GM18909 (cell line): ENCODE measurements at regions not wholly inside any gene's neighbourhood (a gene's known extent, or its start where the extent isn't known, plus 50 kb on each side); places are given as distances from the start of the nearest gene placed in this dataset.
"Not testable (repeated sequence)": the region's sequence is repeated elsewhere in the genome, so short reads cannot be mapped to it uniquely, and the experiment has no call there.

ENCODE experiments used
- ATAC-seq: cut with Tn5 transposase; IDR thresholded peaks from one replicate; pipeline ENCODE4 v1.9.1; 2021; ENCODE audit warnings: mild to moderate bottlenecking; ENCODE audit not compliant: unreplicated experiment, poor library complexity

- ATAC-seq: no peak
Observed at GRCh38 chr7:20466543-20467021, 135.9 kb downstream of the ITGB8 start.

DNA sequence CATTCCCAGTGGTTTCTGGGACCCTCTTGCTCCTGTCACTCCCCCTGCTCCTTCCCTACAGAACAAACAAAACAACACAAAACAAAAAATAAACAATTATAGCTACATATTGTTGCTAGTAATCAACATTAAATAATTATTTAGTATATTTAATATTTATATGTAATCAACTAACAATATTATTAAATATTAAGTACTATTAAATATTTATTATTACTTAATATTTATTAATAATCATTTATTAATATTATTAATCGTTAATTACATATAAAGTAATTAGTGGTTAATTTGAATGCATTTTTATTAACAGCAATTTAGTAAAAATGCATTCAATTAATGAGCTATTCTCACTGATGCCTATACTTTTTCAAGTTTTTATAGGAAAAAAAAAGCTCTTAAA, 139.4 kb downstream of the ITGB8 start:
- ATAC-seq: no peak

GRCh38 chr7:20470726-20471125, 140.0 kb downstream of the ITGB8 start:
- ATAC-seq: no peak

DNA sequence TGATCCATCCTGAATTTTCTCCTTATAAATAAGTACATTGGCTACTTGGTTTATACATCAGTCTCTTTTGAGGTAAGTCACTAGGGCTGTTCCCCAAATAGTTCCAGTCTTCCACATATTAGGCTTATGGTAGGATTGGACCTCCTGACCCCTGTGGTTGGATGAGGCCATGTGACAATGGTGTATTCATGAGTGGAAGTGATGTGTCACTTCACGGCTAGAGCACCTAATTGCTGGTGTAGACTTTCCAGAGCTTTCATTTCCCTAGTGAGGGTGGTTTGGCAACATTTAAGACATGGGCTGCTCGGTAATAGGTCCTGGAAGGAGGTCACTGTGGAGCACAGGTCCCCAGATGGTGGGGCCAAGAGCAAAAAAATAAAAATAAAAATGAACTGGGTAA, 141.2 kb upstream of the ABCB5 start:
- ATAC-seq: no peak

DNA sequence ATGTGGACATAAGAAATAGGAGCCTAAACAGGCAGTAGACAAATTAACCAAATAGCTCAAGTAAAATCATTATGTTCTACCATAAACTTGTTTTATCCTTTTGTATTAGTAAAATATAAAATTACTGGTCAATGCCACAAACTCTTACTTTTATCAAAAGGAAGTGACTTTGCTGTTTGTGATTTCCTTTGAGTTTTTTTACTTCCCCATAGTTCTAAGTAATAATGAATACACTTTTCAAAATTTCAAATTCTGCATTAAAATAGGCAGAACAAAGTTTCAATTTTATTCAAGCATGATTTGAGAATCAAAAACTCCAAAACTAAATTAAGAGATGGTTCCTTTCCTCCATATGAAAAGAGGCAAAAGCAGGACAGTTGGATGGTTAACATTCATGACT, 139.7 kb upstream of the ABCB5 start:
- ATAC-seq: no peak

GRCh38 chr7:20477067-20477466, 138.4 kb upstream of the ABCB5 start:
- no peak for ATAC-seq

GRCh38 chr7:20479706-20480105, 135.8 kb upstream of the ABCB5 start:
- no peak for ATAC-seq

DNA sequence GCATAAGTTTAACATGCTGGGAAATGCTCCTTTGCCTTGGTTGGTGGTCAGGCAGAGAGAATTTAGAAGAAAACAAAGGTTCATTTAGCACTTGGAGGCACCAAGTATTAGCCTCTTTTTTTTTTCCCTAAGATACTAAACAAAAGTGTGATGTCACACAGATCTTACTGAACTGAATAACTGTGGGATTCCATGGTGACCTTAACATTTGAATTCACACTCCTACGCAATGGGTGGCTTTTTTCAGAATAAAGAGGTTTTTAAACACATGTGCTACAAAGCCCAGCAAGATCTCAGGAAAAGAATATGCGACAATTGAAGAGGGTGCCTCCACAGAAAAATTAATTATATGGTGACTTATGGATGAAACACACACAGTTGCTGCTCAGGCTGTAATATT, 133.4 kb upstream of the ABCB5 start:
- ATAC-seq: no peak

DNA sequence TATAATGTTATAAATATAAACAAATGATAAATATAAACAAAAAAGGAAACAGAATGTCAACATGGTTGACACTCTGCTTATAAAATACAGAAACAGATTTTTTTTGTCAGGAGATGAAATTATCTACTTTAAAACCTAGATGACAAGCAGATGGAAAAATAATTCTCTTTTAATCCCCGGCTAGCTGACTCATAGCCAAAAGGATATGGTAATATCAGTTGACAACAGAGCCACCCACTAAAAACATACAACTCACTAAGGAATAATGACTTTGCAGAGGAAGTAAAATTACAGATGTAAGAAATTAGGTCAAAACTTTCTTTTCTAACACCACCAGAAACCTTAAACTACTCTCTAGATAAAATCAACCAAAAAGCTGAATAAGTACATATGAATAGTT, 131.1 kb upstream of the ABCB5 start:
- no peak for ATAC-seq

- ATAC-seq: no peak
Observed at GRCh38 chr7:20488850-20489249, 126.6 kb upstream of the ABCB5 start.

GRCh38 chr7:20491284-20491683, 124.2 kb upstream of the ABCB5 start:
- no peak for ATAC-seq

DNA sequence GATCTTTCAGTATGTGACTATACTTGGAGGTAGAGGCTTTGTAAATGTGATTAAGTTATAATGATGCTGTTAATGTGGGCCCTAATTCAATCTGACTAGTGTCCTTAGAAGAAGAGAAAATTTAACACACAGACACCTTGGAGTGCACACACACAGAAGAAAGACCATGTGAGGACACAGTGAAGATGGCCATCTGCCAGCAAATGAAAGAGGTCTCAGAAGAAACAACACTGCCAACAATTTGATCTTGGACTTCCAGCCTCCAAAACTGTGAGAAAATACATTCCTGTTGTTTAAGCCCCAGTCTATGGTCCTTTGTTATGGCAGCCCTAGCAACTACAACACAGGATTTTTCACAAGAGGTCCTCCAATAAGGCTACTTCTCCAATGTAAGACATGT, 120.9 kb upstream of the ABCB5 start:
- ATAC-seq: no peak

DNA sequence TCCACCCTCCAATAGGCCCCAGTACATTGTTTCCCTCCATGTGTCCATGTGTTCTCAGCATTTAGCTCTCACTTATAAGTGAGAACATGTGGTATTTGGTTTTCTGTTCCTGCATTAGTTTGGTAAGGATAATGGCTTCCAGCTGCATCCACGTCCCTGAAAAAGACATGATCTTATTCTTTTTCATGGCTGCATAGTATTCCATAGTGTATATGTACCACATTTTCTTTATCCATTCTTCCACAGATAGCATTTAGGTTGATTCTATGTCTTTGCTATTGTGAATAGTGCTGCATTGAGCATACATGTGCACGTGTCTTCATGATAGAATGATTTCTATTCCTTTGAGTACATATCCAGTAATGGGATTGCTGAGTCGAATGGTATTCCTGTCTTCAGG, 114.0 kb upstream of the ABCB5 start:
- not testable (repeated sequence) for ATAC-seq

DNA sequence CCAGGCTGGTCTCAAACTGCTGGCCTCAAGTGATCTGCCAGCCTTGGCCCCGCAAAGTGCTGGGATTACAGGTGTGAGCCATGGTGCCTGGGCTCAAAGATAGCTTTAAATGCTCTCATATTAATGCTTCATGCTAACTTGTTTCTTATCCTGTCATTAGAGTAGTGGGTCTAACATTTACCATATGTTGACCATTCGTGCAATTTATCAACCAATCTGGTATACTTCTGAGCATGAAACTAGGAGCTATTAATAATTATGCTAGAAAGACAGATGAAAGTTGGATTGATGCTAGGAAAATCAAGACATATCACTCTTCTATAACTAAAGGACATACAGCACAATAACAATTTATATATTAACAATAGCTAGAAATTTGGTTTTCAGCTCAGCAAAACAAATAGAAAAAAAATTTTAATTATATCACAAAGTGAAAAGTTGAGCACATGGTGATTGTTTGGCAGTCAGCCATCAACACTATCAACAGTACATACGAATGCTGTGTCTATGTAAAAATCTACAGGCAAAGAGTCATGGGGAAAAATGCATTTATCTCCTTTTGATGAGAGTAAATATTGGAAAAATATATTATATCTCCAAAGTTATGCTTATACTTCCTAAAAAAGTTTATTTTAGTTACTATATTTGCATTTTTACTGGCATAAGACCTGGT, 112.1 kb upstream of the ABCB5 start:
- ATAC-seq: no peak

DNA sequence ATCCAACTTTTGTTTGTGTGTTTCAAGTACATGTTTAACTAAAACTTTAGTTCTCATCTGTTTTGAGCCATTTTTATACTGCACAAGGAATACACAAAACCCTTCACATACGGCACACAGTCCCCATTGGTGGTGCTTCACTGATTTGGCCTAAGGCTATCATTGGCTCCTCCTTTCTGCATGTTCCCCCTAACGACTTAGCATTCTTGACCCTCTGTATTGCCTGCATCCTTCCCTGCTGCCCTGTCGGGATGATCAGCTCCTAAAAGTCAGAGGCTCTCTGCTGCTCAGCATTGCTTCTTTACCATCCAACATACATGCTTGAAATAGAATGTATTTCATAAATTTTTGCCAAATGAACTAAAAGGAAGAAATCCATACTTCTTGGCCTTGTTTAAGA, 111.4 kb upstream of the ABCB5 start:
- no peak for ATAC-seq

GRCh38 chr7:20506175-20506574, 109.3 kb upstream of the ABCB5 start:
- ATAC-seq: no peak

DNA sequence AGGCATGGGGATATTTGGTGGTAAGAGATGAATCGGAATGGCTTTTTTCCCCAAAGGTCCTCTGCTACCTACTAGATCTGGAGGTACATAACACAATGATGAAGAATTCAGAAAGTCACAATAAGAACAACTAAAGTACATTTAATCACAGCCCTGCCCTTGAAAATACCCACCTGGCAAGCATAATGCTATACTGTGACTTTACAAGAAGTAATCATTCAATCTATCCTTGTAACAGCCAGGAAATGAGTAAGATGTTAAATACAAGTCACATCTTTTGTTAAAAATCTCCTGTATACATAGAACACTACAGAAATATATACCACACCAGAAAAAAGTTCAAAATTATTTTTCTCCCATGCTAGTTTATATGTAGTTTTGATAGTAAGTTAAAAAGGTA, 108.3 kb upstream of the ABCB5 start:
- no peak for ATAC-seq

- no peak for ATAC-seq
Observed at GRCh38 chr7:20508109-20508508, 107.4 kb upstream of the ABCB5 start.

- no peak for ATAC-seq
Observed at GRCh38 chr7:20509892-20510572, 105.4 kb upstream of the ABCB5 start.

GRCh38 chr7:20510573-20510900, 104.9 kb upstream of the ABCB5 start:
- no peak for ATAC-seq

DNA sequence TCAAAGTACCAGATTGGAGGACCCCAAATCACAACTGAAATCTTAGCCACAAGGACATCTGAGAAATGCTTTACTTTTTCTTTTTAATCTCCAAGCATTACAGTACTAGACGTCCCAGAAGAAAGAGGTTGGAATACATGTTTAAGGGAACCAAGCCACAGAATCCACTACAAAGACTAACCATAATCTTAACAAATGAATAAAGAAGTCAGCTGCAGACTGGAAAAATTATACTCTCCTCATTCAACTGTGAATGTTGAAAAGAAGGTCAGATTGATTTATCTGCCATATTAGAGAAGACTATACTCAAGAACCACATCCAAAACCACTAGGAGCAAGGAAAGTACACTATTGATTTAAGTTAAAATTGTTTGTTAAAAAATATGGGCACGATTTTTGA, 102.1 kb upstream of the ABCB5 start:
- no peak for ATAC-seq

DNA sequence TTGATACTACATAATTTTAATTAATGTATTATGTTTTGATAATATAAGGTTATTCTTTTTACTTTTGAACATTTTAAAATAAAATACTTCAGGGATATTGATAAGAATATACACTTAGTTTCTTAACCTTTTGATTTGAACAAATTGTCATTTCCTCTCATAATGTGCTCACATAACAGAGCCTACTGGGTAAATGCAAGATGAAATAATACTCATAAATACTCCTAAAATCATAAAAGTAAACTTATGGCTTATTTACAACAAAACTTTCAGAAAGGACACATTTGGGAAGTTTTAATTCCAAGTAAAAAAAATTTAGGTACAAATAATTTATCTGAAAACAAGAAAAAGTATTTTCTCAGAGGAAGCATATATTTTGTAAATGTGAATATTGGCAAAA, 101.6 kb upstream of the ABCB5 start:
- ATAC-seq: no peak
